Left lobe of liver (tissue), 2 donors: ENCODE measurements at regions not wholly inside any gene's neighbourhood (a gene's known extent, or its start where the extent isn't known, plus 50 kb on each side); places are given as distances from the start of the nearest gene placed in this dataset.

Source experiments
- ATAC-seq: fragments of 200-7000 bp; cut with Tn5 transposase; one replicate; pipeline ENCODE4 v1.9.1; 2020; ENCODE audit warnings: mild to moderate bottlenecking, moderate library complexity
- DNase-seq: peaks from one replicate; pipeline ENCODE4 v3.0.0-alpha.2; 2020; ENCODE audit warnings: low spot score
- donor health status: DM: no; HTN: no; CAD: no; lungs with moderate emphysema.
- donor health status: DM: no; HTN: yes; CAD: no.

- ATAC-seq (no peak), DNase-seq (no peak)
Measured at GRCh38 chr3:128515-129172, 67.9 kb upstream of the CHL1 start.

GRCh38 chr3:131151-131888 lies 65.2 kb upstream of the CHL1 start:
- no peak for ATAC-seq
- DNase-seq, result no peak

GRCh38 chr3:132378-132777 lies 64.2 kb upstream of the CHL1 start:
- DNase-seq (no peak), ATAC-seq (no peak)

GRCh38 chr3:132904-133303 lies 63.7 kb upstream of the CHL1 start:
- ATAC-seq, result peak; percentile 74
- DNase-seq, result no peak

GRCh38 chr3:140748-141330 lies 55.7 kb upstream of the CHL1 start:
- ATAC-seq (no peak), DNase-seq (no peak)
